OCI-LY3 (cell line): ENCODE measurements at regions not wholly inside any gene's neighbourhood (a gene's known extent, or its start where the extent isn't known, plus 50 kb on each side); places are given as distances from the start of the nearest gene placed in this dataset.

ENCODE experiments used
- H2AFZ ChIP-seq: fragments of 200-600, 300-600 bp; shearing (Covaris generic); 2 replicates; pipeline ENCODE4 v1.6.0; 2014; ENCODE audit warnings: antibody characterized with exemption, low read depth, low read length
- H3K27ac ChIP-seq: fragments of 200-600, 300-600 bp; sonication (generic); 2 replicates; pipeline ENCODE4 v1.5.1; 2014; ENCODE audit warnings: mild to moderate bottlenecking, low read length, moderate library complexity, mixed read lengths
- H3K27me3 ChIP-seq: fragments of 200-600, 300-600 bp; sonication (generic); 2 replicates; pipeline ENCODE4 v1.6.1; 2014; ENCODE audit warnings: low read depth, low read length, mixed read lengths
- H3K36me3 ChIP-seq: fragments of 200-600, 300-600 bp; sonication (generic); replicated peaks from 2 replicates; pipeline ENCODE3; 2014; ENCODE audit warnings: low read depth, low read length, mixed read lengths
- H3K4me1 ChIP-seq: fragments of 300-600, 200-600 bp; sonication (generic); 2 replicates; pipeline ENCODE4 v1.6.1; 2014; ENCODE audit warnings: low read length, mixed read lengths
- H3K4me2 ChIP-seq: fragments of 200-600, 300-600 bp; sonication (generic); 2 replicates; pipeline ENCODE4 v1.6.1; 2014; ENCODE audit warnings: low read length, mixed read lengths
- H3K4me3 ChIP-seq: fragments of 300-600, 200-600 bp; sonication (generic); 2 replicates; pipeline ENCODE4 v1.5.1; 2014; ENCODE audit warnings: antibody characterized with exemption, mild to moderate bottlenecking, low read length, moderate library complexity
- H3K79me2 ChIP-seq: fragments of 300-600, 200-600 bp; shearing (Covaris generic); 2 replicates; pipeline ENCODE4 v1.6.1; 2014; ENCODE audit warnings: mild to moderate bottlenecking, low read length, mixed read lengths
- H3K9ac ChIP-seq: fragments of 300-600, 200-600 bp; shearing (Covaris generic); 2 replicates; pipeline ENCODE4 v1.6.0; 2014; ENCODE audit warnings: mild to moderate bottlenecking, low read length, moderate library complexity
- H3K9me3 ChIP-seq: fragments of 200-600, 300-600 bp; shearing (Covaris generic); 2 replicates; pipeline ENCODE4 v1.6.1; 2014; ENCODE audit warnings: low read length, mixed read lengths; ENCODE audit not compliant: insufficient read depth
- H4K20me1 ChIP-seq: fragments of 200-600, 300-600 bp; sonication (generic); 2 replicates; pipeline ENCODE4 v1.6.1; 2016; ENCODE audit warnings: low read length, mixed read lengths; ENCODE audit not compliant: insufficient read depth
- EZH2phosphoT487 ChIP-seq: fragments of 200-600 bp; shearing (Covaris generic); IDR thresholded peaks from 2 replicates; pipeline ENCODE4 v1.6.1; 2018; ENCODE audit warnings: antibody characterized with exemption, mixed run types, low read depth
- TF ChIP-seq, protein P1 (sequence below): fragments of 200-600, 300-600 bp; sonication (generic); IDR thresholded peaks from 2 replicates; pipeline ENCODE4 v1.5.1; 2014; ENCODE audit warnings: antibody characterized with exemption, low read length, low read depth

- Histone ChIP-seq H3K36me3 (no peaks in the 10 kb centered on the region), H3K4me3 (no peak overlapping the region), H3K9ac (no peak overlapping the region), H3K79me2 (no peaks in the 10 kb centered on the region), H3K27ac (no peak overlapping the region), H3K27me3 (peaks cover 39% of the 10 kb centered on the region), H3K9me3 (peaks cover 18% of the 10 kb centered on the region), H2AFZ (no peak overlapping the region), H3K4me1 (peaks cover 10% of the 10 kb centered on the region), H3K4me2 (no peak overlapping the region), H4K20me1 (no peaks in the 10 kb centered on the region)
- no peak for TF ChIP-seq EZH2phosphoT487
- TF ChIP-seq, protein P1, sequence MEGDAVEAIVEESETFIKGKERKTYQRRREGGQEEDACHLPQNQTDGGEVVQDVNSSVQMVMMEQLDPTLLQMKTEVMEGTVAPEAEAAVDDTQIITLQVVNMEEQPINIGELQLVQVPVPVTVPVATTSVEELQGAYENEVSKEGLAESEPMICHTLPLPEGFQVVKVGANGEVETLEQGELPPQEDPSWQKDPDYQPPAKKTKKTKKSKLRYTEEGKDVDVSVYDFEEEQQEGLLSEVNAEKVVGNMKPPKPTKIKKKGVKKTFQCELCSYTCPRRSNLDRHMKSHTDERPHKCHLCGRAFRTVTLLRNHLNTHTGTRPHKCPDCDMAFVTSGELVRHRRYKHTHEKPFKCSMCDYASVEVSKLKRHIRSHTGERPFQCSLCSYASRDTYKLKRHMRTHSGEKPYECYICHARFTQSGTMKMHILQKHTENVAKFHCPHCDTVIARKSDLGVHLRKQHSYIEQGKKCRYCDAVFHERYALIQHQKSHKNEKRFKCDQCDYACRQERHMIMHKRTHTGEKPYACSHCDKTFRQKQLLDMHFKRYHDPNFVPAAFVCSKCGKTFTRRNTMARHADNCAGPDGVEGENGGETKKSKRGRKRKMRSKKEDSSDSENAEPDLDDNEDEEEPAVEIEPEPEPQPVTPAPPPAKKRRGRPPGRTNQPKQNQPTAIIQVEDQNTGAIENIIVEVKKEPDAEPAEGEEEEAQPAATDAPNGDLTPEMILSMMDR = no peak
Observed at GRCh38 chr2:137802038-137802437, 162.2 kb upstream of the HNMT start.

- H3K27ac ChIP-seq = no peak overlapping the region
- H4K20me1 ChIP-seq = no peaks in the 10 kb centered on the region
- no peak overlapping the region for H2AFZ ChIP-seq
- H3K79me2 ChIP-seq = no peaks in the 10 kb centered on the region
- H3K9me3 ChIP-seq = peaks cover 18% of the 10 kb centered on the region
- no peak overlapping the region for H3K9ac ChIP-seq
- H3K4me2 ChIP-seq = no peak overlapping the region
- no peak overlapping the region for H3K4me3 ChIP-seq
- H3K27me3 ChIP-seq = peaks cover 12% of the 10 kb centered on the region; the same call in 1 of the 2 replicates
- TF ChIP-seq, protein P1 = no peak
- no peaks in the 10 kb centered on the region for H3K4me1 ChIP-seq
- H3K36me3 ChIP-seq = no peaks in the 10 kb centered on the region
Observed at GRCh38 chr2:137806068-137806805, 158.0 kb upstream of the HNMT start.

DNA sequence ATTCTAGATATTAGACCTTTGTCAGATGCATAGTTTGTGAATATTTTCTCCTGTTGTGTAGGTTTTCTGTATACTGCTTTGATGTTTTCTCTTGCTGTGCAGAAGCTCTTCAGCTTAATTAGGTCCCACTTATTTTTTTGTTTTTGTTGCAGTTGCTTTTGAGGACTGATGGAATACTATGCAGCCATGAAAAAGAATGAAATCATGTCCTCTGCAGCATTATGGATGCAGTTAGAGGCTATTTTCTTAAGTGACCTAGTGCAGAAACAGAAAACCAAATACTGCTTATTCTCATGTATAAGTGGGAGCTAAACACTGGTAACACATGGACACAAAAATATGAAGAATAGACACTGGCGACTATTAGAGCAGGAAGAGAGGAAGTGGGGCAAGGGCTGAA, 155.0 kb upstream of the HNMT start:
- H3K9ac ChIP-seq = no peak overlapping the region
- no peaks in the 10 kb centered on the region for H3K9me3 ChIP-seq
- H3K27ac ChIP-seq = no peak overlapping the region
- no peak overlapping the region for H3K4me3 ChIP-seq
- H3K4me1 ChIP-seq = peaks cover 6% of the 10 kb centered on the region; the same call in 1 of the 2 replicates
- peaks cover 9% of the 10 kb centered on the region; the same call in 1 of the 2 replicates for H3K27me3 ChIP-seq
- no peak overlapping the region for H3K4me2 ChIP-seq
- H4K20me1 ChIP-seq = no peaks in the 10 kb centered on the region
- TF ChIP-seq, protein P1 = no peak
- no peak overlapping the region for H2AFZ ChIP-seq
- H3K79me2 ChIP-seq = no peaks in the 10 kb centered on the region
- no peaks in the 10 kb centered on the region for H3K36me3 ChIP-seq

GRCh38 chr2:137809837-137810236, 154.4 kb upstream of the HNMT start:
- Histone ChIP-seq H3K79me2 (no peaks in the 10 kb centered on the region), H4K20me1 (no peaks in the 10 kb centered on the region), H3K9ac (no peak overlapping the region), H3K4me3 (no peak overlapping the region), H3K9me3 (no peaks in the 10 kb centered on the region), H3K4me2 (no peak overlapping the region), H3K4me1 (peaks cover 6% of the 10 kb centered on the region; the same call in 1 of the 2 replicates), H3K27ac (no peak overlapping the region), H3K36me3 (no peaks in the 10 kb centered on the region), H2AFZ (no peak overlapping the region), H3K27me3 (peaks cover 9% of the 10 kb centered on the region; the same call in 1 of the 2 replicates)
- TF ChIP-seq, protein P1 = no peak
- no peak for TF ChIP-seq EZH2phosphoT487
